CD14-positive monocyte (primary cell): ENCODE measurements at regions not wholly inside any gene's neighbourhood (a gene's known extent, or its start where the extent isn't known, plus 50 kb on each side); places are given as distances from the start of the nearest gene placed in this dataset.

Experiments used
- DNase-seq, 3 donors: peaks; one replicate each; pipeline ENCODE4 v3.0.0-alpha.2; 2011 to 2022
- H2AFZ ChIP-seq: 2 replicates; pipeline ENCODE4 v1.6.0; 2012; ENCODE audit warnings: mild to moderate bottlenecking, low read depth, low read length, inconsistent platforms; ENCODE audit not compliant: insufficient read depth, poor library complexity, severe bottlenecking
- H3K27ac ChIP-seq, 2 donors: 1 replicate in 1 of 2; 2 replicates in 1 of 2; pipeline ENCODE4 v1.5.1; 2012 to 2013; ENCODE audit warnings: low read length in 2 of 2, control low read depth in 1 of 2, inconsistent platforms in 1 of 2, low read depth in 1 of 2, mild to moderate bottlenecking in 1 of 2
- H3K27me3 ChIP-seq, 2 donors: one replicate each; pipeline versions ENCODE4 v1.6.0 to v1.6.1; 2011 to 2013; ENCODE audit warnings: low read length in 2 of 2; ENCODE audit not compliant: control insufficient read depth in 2 of 2, insufficient read depth in 2 of 2
- H3K36me3 ChIP-seq, 2 donors: replicated peaks in 1 of 2; 1 replicate in 1 of 2; 2 replicates in 1 of 2; pipeline versions ENCODE4 v1.5.1 to v1.6.1; 2012 to 2013; ENCODE audit warnings: low read length in 2 of 2, control low read depth in 1 of 2, inconsistent platforms in 1 of 2, mild to moderate bottlenecking in 1 of 2; ENCODE audit not compliant: insufficient read depth in 2 of 2, control insufficient read depth in 1 of 2
- H3K4me1 ChIP-seq, 2 donors: 1 replicate in 1 of 2; 2 replicates in 1 of 2; pipeline versions ENCODE4 v1.5.1 to v1.6.1; 2012 to 2013; ENCODE audit warnings: low read length in 2 of 2, control low read depth in 1 of 2, inconsistent platforms in 1 of 2, mild to moderate bottlenecking in 1 of 2, moderate library complexity in 1 of 2; ENCODE audit not compliant: insufficient read depth in 2 of 2, control insufficient read depth in 1 of 2
- H3K4me2 ChIP-seq: replicated peaks from 2 replicates; pipeline ENCODE3; 2012; ENCODE audit warnings: low read length, moderate library complexity, mild to moderate bottlenecking; ENCODE audit not compliant: poor library complexity, severe bottlenecking; ENCODE audit errors: extremely low read depth
- H3K4me3 ChIP-seq, 3 experiments: fragments of 200-600 bp in 1 of 3; sonication (generic) in 1 of 3; replicated peaks in 1 of 3; 1 replicate in 2 of 3; 2 replicates in 1 of 3; pipeline ENCODE4 v1.5.1; 2011 to 2013; ENCODE audit warnings: low read length in 3 of 3, mild to moderate bottlenecking in 3 of 3, control low read depth in 2 of 3, low read depth in 2 of 3, inconsistent platforms in 1 of 3, moderate library complexity in 1 of 3
- H3K79me2 ChIP-seq: 2 replicates; pipeline ENCODE4 v1.6.0; 2012; ENCODE audit warnings: mild to moderate bottlenecking, control low read depth, inconsistent platforms, low read length, moderate library complexity; ENCODE audit not compliant: insufficient read depth
- H3K9ac ChIP-seq: 2 replicates; pipeline ENCODE4 v1.6.0; 2017; ENCODE audit warnings: low read length, mild to moderate bottlenecking; ENCODE audit not compliant: insufficient read depth, poor library complexity, severe bottlenecking
- H3K9me3 ChIP-seq, 2 donors: replicated peaks in 1 of 2; 1 replicate in 1 of 2; 2 replicates in 1 of 2; pipeline versions ENCODE4 v1.5.1 to v1.6.1; 2012 to 2013; ENCODE audit warnings: low read length in 2 of 2, control low read depth in 1 of 2; ENCODE audit not compliant: control insufficient read depth in 1 of 2, insufficient read depth in 1 of 2
- H4K20me1 ChIP-seq: 2 replicates; pipeline ENCODE4 v1.6.0; 2012; ENCODE audit warnings: mild to moderate bottlenecking, low read length, control low read depth, moderate library complexity; ENCODE audit not compliant: insufficient read depth
- H3K27ac Mint-ChIP-seq, 7 donors: one replicate each; pipeline ENCODE4 v1.8.0; 2020; ENCODE audit warnings: mild to moderate bottlenecking in 7 of 7, mixed read lengths in 7 of 7, moderate library complexity in 6 of 7, inconsistent platforms in 2 of 7
- H3K27me3 Mint-ChIP-seq, 3 donors: one replicate each; pipeline ENCODE4 v1.8.0; 2021 to 2022; ENCODE audit warnings: low read depth in 3 of 3, mild to moderate bottlenecking in 3 of 3, mixed read lengths in 3 of 3, moderate library complexity in 3 of 3, inconsistent platforms in 1 of 3
- H3K36me3 Mint-ChIP-seq, 2 donors: one replicate each; pipeline ENCODE4 v1.8.0; 2020; ENCODE audit warnings: mixed read lengths in 2 of 2, inconsistent platforms in 1 of 2, mild to moderate bottlenecking in 1 of 2
- H3K4me1 Mint-ChIP-seq: one replicate; pipeline ENCODE4 v1.8.0; 2020; ENCODE audit warnings: mild to moderate bottlenecking, mixed read lengths
- H3K4me3 Mint-ChIP-seq, 2 donors: one replicate each; pipeline ENCODE4 v1.8.0; 2020; ENCODE audit warnings: mild to moderate bottlenecking in 2 of 2, mixed read lengths in 2 of 2, moderate library complexity in 1 of 2
- H3K9me3 Mint-ChIP-seq, 7 donors: one replicate each; pipeline ENCODE4 v1.8.0; 2020 to 2022; ENCODE audit warnings: mixed read lengths in 7 of 7, mild to moderate bottlenecking in 6 of 7, moderate library complexity in 6 of 7, inconsistent platforms in 2 of 7
- CTCF ChIP-seq: fragments of 200-600 bp; IDR thresholded peaks from one replicate; pipeline ENCODE4 v1.8.0; 2022; ENCODE audit warnings: antibody characterized with exemption, mild to moderate bottlenecking
- WGBS: methylation state at CpG from one replicate; pipeline ENCODE4 v1.1.5; 2013; ENCODE audit warnings: missing lambda C conversion rate; ENCODE audit not compliant: insufficient coverage; 5-methylcytosine and 5-hydroxymethylcytosine counted together
- intact Hi-C, 2 donors: fragments of 100-400 bp; cut with micrococcal nuclease; formaldehyde crosslinking; loops; one replicate each; pipeline versions ENCODE4 v1.15.0 to v1.15.1; 2023

- no peak overlapping the region for H3K4me3 Mint-ChIP-seq
- Histone ChIP-seq H3K4me1 (no peaks in the 10 kb centered on the region), H3K27ac (no peak overlapping the region), H2AFZ (no peak overlapping the region), H3K4me2 (no peak overlapping the region), H3K9me3 (no peaks in the 10 kb centered on the region), H3K27me3 (no peaks in the 10 kb centered on the region), H3K4me3 (no peak overlapping the region), H3K36me3 (no peaks in the 10 kb centered on the region), H3K79me2 (no peaks in the 10 kb centered on the region), H4K20me1 (no peaks in the 10 kb centered on the region), H3K9ac (no peak overlapping the region)
- intact Hi-C loops, result no loop called here
- TF ChIP-seq CTCF, result no peak
- no peaks in the 10 kb centered on the region for H3K9me3 Mint-ChIP-seq
- no peak overlapping the region for H3K27ac Mint-ChIP-seq
- peaks cover 6% of the 10 kb centered on the region for H3K4me1 Mint-ChIP-seq
- no peaks in the 10 kb centered on the region for H3K36me3 Mint-ChIP-seq
- no peak for DNase-seq
- peaks cover 0 to 2% (median 2%) of the 10 kb centered on the region in 3 donors for H3K27me3 Mint-ChIP-seq
Measured at GRCh38 chr3:186421946-186422345, 59.9 kb upstream of the DGKG start.

GRCh38 chr3:186418671-186419145 is 56.7 kb upstream of the DGKG start:
- Histone ChIP-seq H3K9me3 (no peaks in the 10 kb centered on the region), H3K4me3 (no peak overlapping the region), H3K36me3 (no peaks in the 10 kb centered on the region), H3K79me2 (no peaks in the 10 kb centered on the region), H3K9ac (no peak overlapping the region), H2AFZ (no peak overlapping the region), H3K27ac (no peak overlapping the region), H3K4me1 (peaks cover 13% of the 10 kb centered on the region in 2 donors), H3K27me3 (no peaks in the 10 kb centered on the region), H4K20me1 (no peaks in the 10 kb centered on the region), H3K4me2 (no peak overlapping the region)
- Mint-ChIP-seq H3K4me1 (peaks cover 13% of the 10 kb centered on the region), H3K27me3 (peaks cover 2 to 4% (median 3%) of the 10 kb centered on the region in 3 donors), H3K4me3 (no peak overlapping the region), H3K9me3 (peaks cover 0 to 5% (median 0%) of the 10 kb centered on the region in 7 donors), H3K36me3 (no peaks in the 10 kb centered on the region), H3K27ac (no peak overlapping the region)
- DNase-seq, result no peak
- TF ChIP-seq CTCF, result no peak
- intact Hi-C loops, result no loop called here
- 77% methylated on average over 3 of the region's 6 CpGs for WGBS
